HG02763 (cell line): ENCODE measurements at regions not wholly inside any gene's neighbourhood (a gene's known extent, or its start where the extent isn't known, plus 50 kb on each side); places are given as distances from the start of the nearest gene placed in this dataset.

Source experiments
- ATAC-seq: cut with Tn5 transposase; IDR thresholded peaks from one replicate; pipeline ENCODE4 v1.9.1; 2021; ENCODE audit warnings: mild to moderate bottlenecking, moderate library complexity; ENCODE audit not compliant: unreplicated experiment

GRCh38 chr16:52896478-52897164 is 156.1 kb downstream of the CHD9NB start:
- ATAC-seq = no peak

- ATAC-seq = no peak
These were observed 178.7 kb downstream of the CHD9NB start for GRCh38 chr16:52874042-52874441.

- no peak for ATAC-seq
These were observed 180.0 kb downstream of the CHD9NB start for GRCh38 chr16:52872731-52873130.

- no peak for ATAC-seq
These were observed 181.2 kb downstream of the CHD9NB start for GRCh38 chr16:52871481-52871880.

GRCh38 chr16:52869243-52869642 is 183.5 kb downstream of the CHD9NB start:
- ATAC-seq = no peak

- no peak for ATAC-seq
These were observed 189.7 kb downstream of the CHD9NB start for GRCh38 chr16:52863000-52863399.

GRCh38 chr16:52861614-52862022 is 191.1 kb downstream of the CHD9NB start:
- ATAC-seq = no peak

GRCh38 chr16:52855463-52855862 is 197.2 kb downstream of the CHD9NB start:
- ATAC-seq = no peak

GRCh38 chr16:52852978-52853377 is 199.7 kb downstream of the CHD9NB start:
- ATAC-seq = no peak

GRCh38 chr16:52851211-52851740 is 201.4 kb downstream of the CHD9NB start:
- no peak for ATAC-seq

GRCh38 chr16:52843381-52843780 is 209.3 kb downstream of the CHD9NB start:
- ATAC-seq = no peak

GRCh38 chr16:52837251-52837650 is 215.4 kb downstream of the CHD9NB start:
- no peak for ATAC-seq

GRCh38 chr16:52834736-52835465 is 217.8 kb downstream of the CHD9NB start:
- no peak for ATAC-seq

- no peak for ATAC-seq
These were observed 219.9 kb downstream of the CHD9NB start for GRCh38 chr16:52832771-52833170.

GRCh38 chr16:52827456-52827855 is 225.2 kb downstream of the CHD9NB start:
- ATAC-seq = no peak

- no peak for ATAC-seq
These were observed 226.8 kb downstream of the CHD9NB start for GRCh38 chr16:52825892-52826291.

GRCh38 chr16:52819808-52820207 is 232.9 kb downstream of the CHD9NB start:
- no peak for ATAC-seq

- no peak for ATAC-seq
These were observed 233.3 kb downstream of the CHD9NB start for GRCh38 chr16:52819405-52819804.

- no peak for ATAC-seq
These were observed 235.0 kb downstream of the CHD9NB start for GRCh38 chr16:52817696-52818095.

- ATAC-seq = no peak
These were observed 235.7 kb downstream of the CHD9NB start for GRCh38 chr16:52816993-52817392.

GRCh38 chr16:52812678-52813556 is 239.8 kb downstream of the CHD9NB start:
- ATAC-seq = no peak
